ENCODE measurements at regions not wholly inside any gene's neighbourhood (a gene's known extent, or its start where the extent isn't known, plus 50 kb on each side); places are given as distances from the start of the nearest gene placed in this dataset.

DNA sequence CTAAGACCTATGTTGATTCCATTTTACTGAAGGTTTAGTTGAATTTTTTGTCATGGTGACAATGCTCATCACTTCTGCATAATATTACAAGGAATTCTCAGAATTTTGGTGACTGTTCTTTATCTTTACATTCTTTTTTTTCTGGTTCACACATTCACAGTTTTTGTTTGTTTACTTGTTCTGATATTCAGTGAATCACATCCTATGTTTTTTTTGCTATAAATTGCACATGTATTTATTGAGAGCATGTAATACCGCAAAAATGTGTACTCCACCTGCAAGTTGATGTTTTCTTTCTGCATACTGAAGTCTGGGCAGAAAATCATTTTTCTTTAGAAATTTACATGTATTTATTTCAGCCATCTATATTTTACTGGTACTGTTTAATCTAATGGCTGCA lies 261.9 kb upstream of the CDH10 start:
- TF ChIP-seq CTCF (conservative IDR thresholded peaks at IDR 0.05 in 1 of 2, IDR thresholded peaks at IDR 0.05 in 1 of 2; ENCODE audit: extremely low read depth in 1 of 2, insufficient read depth in 1 of 2, low read depth in 1 of 2, low read length in 2 of 2) (no peak), EZH2 (IDR thresholded peaks at IDR 0.05; ENCODE audit: borderline replicate concordance, low read length) (no peak)

All from mammary epithelial cell (primary cell).